ENCODE measurements at regions not wholly inside any gene's neighbourhood (a gene's known extent, or its start where the extent isn't known, plus 50 kb on each side); places are given as distances from the start of the nearest gene placed in this dataset.
"Not testable (repeated sequence)": the region's sequence is repeated elsewhere in the genome, so short reads cannot be mapped to it uniquely, and the experiment has no call there.

DNA sequence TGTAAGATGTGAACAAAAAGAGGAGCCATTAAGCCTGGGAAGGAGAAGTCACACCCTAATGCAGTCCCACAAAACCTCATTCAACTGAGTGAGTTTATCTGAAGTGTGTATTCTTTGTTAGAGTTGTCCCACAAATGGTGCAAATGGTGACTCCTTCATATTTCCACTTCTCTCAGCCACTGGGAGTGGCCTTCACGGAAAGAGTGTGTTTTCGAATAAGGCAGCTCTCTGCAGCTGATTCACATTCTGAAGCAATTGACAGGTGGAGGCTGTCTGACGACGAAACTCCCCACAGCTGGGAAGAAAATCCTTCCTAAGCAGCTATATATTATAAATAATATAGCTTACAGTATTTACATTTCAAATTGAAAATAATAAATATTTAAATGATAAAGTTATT, 318.8 kb upstream of the TMEFF2 start (continued):
- TF ChIP-seq TMF1 (CRISPR knock-in tag; IDR thresholded peaks at IDR 0.05; ENCODE audit: low read depth) = no peak
- TF ChIP-seq, protein P1, sequence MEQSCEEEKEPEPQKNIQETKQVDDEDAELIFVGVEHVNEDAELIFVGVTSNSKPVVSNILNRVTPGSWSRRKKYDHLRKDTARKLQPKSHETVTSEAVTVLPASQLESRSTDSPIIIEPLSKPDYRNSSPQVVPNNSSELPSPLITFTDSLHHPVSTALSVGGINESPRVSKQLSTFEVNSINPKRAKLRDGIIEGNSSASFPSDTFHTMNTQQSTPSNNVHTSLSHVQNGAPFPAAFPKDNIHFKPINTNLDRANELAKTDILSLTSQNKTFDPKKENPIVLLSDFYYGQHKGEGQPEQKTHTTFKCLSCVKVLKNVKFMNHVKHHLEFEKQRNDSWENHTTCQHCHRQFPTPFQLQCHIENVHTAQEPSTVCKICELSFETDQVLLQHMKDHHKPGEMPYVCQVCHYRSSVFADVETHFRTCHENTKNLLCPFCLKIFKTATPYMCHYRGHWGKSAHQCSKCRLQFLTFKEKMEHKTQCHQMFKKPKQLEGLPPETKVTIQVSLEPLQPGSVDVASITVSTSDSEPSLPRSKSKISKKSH (CRISPR knock-in tag; IDR thresholded peaks at IDR 0.05; ENCODE audit: borderline replicate concordance) = no peak
- no peak for TF ChIP-seq ZNF574 (CRISPR knock-in tag; IDR thresholded peaks at IDR 0.05)
- no peak for TF ChIP-seq GPN1 (CRISPR knock-in tag; IDR thresholded peaks at IDR 0.05; ENCODE audit: borderline replicate concordance)

- H4K20me1 ChIP-seq (ENCODE audit: insufficient read depth, low read length); H3K4me3 ChIP-seq (replicated peaks in 1 of 3; ENCODE audit: insufficient read depth in 1 of 3, low read depth in 2 of 3, low read length in 3 of 3); H3K27ac ChIP-seq (ENCODE audit: extremely low read length, insufficient read depth, low read length); in situ Hi-C loops (cut with HindIII; ENCODE audit: extremely low pct_ligation_motif_present, low pct_unique_long_range_greater_than_20kb); H3K4me1 ChIP-seq (ENCODE audit: insufficient read depth, low read length); CTCF ChIA-PET (ENCODE audit: low intra/inter-chr PET ratio, low total read pairs); ATAC-seq; POLR2A ChIA-PET; H3K4me2 ChIP-seq (ENCODE audit: low read depth, low read length); H3K27me3 ChIP-seq (ENCODE audit: control insufficient read depth in 1 of 2, insufficient read depth in 2 of 2, low read length in 2 of 2); DNase-seq (ENCODE audit: low spot score); BruUV-seq (replicated peaks); H3K9me3 ChIP-seq (ENCODE audit: low read length); H2AFZ ChIP-seq (ENCODE audit: low read length); intact Hi-C loops (cut with micrococcal nuclease; ENCODE audit: unreplicated experiment); FAIRE-seq; H3K36me3 ChIP-seq (replicated peaks in 1 of 2; ENCODE audit: control insufficient read depth in 1 of 2, insufficient read depth in 2 of 2, low read length in 2 of 2); H3K79me2 ChIP-seq (ENCODE audit: insufficient read depth, low read length); H3K9ac ChIP-seq (ENCODE audit: insufficient read depth, low read depth, low read length): not testable (repeated sequence)
- WGBS (ENCODE audit: low lambda C conversion rate) = 70% methylated on average over 25 of the region's 33 CpGs
These were observed 313.2 kb upstream of the TMEFF2 start for GRCh38 chr2:192507836-192508450.
